Ammon's horn (tissue), 1 donor: ENCODE measurements at regions not wholly inside any gene's neighbourhood (a gene's known extent, or its start where the extent isn't known, plus 50 kb on each side); places are given as distances from the start of the nearest gene placed in this dataset.

ENCODE experiments used
- DNase-seq: peaks from one replicate; pipeline ENCODE4 v3.0.0-alpha.2; 2016; ENCODE audit warnings: low spot score

DNA sequence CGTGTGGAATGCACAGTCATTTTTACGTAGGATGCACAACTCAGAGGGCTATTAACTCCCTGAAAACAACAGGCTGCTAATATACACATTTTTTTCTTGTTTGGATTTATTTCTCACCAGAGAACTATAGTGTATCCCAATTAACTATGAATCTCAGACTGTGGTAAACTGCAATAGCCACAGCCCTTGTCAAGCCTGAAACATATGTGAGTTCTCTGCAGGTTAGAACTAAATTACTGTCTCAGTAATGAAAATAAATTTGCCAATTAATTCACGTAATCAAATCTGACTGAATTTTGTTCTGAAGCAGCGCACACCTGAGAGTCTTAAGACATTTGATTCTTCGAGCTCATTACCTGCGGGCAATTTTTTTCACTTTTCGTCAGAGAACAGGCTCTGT, 318.6 kb downstream of the PMP22 start:
- no peak for DNase-seq

DNA sequence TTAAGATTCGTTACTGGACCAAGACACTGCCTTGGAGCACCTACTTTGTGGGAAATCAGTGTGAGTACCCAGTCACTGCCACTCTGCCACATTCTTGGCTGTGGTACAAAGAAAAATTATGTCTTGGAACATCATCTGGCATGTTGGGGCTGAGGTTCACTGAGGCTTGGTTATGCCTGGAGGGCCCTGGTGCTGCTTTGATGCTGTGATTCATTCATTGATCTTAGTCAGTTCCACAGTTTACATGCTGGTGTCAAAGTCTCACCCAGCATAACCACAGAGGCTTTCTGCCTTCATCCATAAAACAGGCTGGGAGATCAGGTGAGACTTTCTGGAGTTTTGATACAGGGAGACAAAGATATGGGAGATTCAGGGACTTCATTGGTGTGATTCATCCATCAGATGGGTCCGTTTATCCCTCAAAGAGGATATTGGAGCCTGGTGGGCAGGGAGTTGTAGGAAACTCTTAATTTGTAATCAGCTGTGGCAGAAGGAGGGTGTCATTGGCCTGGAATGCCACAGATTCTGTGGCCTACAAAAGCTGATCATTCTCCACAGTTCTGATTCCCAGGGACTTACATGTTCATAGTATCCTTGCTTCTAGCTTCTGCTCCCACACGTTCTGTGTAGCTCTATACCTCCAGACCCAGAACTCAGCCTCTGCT, 322.5 kb downstream of the PMP22 start:
- no peak for DNase-seq

DNA sequence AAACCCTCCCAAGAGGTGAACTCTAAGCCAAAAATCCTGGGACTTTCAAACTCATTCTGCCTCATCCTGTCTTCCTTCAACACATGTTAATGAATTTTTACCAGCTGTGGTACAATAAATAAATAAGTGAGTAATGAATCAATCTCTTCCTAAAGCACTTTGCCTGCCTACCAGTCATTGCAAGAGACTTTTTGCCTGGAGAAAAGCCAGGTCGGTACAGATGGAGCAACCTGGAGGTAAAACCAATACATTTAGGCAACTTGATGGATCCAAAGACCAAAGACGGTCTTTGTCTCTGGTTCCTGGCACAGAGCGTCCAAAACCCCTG, 324.2 kb downstream of the PMP22 start:
- DNase-seq: no peak

DNA sequence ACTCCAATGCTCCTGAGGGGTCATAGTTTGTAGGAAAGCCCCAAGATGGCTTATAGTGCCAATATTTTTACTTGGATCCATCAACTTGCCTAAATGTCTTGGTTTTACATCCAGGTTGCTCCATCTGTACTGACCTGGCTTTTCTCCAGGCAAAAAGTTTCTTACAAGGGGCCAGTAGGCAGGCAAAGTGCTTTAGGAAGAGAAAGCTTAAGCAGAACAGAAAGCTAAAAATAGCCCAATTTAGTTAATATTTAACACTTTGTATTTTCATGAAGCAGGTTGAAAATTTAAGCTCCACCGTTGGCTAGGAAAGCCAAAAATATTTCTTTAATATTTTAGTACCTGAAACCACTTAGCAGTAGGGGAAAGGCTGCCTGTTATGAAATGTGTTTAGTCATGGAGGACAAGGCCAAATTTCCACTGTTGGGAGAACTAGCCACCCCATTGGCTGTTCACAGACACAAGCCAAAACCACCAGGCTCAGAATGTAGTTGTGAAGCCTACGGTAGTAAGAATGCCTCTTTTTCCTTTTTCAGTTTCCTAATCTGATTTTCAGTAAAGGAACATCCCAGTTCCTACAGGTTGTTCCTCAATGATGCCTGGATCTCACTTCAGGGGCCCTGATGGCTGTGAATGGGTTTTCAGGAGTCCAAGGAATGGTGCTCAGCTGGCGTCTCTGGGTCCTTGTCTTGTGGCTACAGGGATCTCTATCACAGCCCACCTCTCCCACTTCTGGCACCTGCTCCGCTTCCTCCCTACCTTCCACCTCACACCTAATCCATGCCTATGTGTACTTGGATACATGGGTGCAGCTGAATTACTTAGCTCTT, 324.8 kb downstream of the PMP22 start:
- no peak for DNase-seq

DNA sequence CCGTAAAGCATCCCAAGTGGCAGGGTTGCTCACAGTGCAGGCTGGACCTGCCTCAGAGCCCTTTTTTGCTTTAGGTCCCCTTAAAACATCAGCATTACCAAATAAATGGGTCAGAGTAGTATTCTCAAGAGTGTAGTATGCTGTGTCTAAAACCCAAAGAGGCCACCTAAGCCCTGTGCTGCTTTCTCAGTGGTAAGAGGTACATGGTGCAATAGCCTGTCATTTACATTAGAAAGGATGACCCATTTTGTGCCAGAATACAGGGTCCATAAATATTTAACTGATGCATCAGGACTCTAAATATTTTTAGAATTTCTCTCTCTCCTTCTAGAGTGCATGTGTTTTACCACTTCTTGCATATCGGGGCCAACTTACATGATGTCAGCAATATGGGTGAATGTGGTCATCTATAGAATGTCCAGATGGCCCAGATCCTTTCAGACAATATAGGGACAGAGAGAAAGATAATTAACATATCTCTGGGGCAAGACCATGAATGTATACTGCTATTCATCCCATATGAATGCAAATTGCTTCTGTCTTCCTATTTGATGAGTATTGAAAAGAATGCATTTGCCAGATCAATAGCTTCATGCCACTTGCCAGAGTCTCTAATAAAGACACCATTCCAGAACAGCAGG, 329.2 kb downstream of the PMP22 start:
- no peak for DNase-seq

DNA sequence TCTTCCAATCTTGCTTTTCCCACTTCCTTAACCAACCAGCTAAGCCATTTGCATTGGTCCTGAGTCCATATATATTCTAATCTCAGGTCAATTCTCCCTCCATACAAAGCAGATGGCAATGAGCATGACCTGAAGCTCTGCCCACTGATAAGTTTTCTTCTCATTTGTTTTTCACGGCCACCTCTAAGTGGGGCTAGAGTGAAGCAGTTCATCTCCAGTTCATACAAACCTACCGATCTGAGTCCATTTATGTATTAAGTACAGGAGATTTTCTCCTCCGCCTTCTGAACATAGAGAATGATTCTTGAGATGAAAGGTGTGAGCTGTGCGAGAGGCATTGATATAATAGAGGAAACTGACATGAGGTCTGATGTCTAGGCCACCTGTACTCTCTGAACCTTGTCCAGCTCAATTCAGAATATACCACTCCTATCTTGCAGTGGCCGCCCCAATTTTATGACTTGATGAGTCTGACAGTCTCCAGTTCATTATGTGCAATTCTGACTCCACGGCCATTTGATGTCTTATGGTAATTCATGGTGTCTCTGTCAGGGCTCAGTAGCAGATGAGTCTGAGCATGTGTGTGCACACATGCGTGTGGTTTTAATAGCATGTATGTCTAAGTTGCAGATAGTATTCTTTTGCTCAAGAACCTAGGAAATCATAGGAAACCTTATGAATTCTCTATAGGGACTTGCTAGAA, 329.8 kb downstream of the PMP22 start:
- no peak for DNase-seq

DNA sequence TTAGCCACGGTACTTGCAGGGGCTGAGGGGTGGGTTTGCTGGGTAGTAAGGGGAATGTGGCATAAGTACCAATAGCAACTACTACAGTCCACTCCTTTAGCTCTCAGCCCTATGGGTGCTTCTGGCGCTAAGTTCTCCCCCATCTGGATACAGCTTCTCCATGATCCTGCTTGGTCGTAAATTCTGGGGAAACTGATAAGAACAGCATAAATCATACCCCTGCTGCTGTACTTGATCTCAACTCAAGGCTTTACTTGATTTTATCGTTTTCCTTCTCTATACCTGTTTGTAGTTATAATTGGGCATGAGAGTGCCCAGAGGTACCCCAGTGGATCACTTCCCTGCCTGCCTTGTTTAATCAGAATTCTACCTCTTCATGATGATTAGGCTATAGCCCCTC, 331.4 kb downstream of the PMP22 start:
- DNase-seq: no peak

DNA sequence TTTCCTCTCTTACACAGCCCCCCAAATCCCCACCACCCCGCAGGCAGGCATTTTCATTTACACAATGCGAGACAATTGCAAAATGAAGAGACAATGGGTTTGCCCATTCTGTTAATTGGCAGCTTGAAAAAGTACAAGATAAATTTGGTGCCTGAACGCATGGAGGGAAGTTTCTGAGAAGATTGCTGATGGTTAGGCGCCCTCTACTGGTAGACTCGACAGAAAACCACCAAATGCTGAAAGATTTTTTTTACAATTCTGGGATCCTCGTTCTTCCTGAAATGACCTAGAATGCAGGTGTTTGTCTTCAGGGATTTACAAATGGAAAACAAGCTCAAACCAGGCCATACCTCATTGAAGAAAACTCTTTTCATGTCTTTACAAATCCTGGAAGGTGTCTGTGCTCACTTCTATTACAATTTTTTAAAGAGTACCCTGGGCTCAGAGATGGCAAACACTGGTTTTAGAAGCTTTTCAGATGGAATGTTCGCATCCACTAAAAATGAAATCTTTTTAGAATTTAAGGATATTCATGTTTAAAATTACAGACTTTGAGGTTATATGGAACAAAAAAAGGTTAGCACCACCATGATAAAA, 338.5 kb downstream of the PMP22 start:
- DNase-seq: peak; percentile 84

DNA sequence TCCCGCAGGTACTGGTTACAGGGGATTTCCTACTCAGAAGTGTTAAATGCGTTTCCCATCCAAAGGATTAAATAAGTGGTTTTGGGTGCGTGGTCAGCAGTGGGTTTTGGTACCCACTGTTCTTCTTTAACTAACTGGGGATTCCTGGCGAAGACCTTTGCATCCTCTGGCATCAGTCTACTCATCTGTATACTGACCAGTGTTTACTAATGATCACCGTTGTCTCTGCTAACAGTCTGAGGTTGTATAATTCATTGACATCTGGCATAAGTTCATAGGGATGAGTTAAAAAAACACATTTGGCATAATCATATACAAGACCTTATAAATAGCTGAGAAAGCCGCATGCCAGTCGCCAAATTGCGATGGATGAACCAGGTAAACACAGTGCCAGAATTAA, 339.1 kb downstream of the PMP22 start:
- no peak for DNase-seq

DNA sequence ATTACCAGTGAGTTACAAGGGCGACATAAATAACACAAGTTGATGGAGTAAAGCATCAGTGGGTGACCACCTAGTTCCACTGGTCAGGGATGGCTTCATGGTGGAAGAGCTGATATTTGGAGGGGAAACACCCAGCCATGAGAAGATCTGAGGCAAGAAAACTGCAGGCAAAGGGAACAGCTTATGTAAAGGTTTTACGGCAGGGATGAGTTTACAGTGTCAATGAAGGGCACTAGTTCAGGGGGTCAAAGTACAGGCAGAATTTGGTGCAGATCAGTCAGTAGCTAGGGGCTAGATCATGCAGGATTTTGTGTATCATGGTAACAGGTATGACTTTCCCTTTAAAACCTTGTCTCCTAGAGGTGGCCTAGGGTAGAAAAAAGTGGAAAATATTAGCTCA, 339.6 kb downstream of the PMP22 start:
- no peak for DNase-seq

DNA sequence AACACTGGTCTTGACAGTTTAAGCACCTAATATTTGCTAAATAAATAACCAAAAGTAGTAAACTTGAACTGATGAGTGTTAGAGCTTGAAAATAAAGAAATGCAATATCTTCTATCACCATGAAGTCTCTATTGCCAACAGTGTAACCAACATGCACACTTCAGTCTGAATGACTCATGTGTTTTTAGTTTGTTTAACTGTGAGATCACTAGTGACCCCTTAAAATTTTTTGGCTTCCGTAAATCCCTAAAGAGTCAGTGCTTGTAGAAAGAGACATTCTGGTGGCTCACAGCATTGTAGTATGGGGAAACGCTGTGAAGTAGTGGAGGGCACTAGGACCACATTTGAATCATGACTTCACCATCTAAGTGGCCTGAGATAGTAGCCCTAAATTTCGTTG, 341.1 kb downstream of the PMP22 start:
- no peak for DNase-seq

DNA sequence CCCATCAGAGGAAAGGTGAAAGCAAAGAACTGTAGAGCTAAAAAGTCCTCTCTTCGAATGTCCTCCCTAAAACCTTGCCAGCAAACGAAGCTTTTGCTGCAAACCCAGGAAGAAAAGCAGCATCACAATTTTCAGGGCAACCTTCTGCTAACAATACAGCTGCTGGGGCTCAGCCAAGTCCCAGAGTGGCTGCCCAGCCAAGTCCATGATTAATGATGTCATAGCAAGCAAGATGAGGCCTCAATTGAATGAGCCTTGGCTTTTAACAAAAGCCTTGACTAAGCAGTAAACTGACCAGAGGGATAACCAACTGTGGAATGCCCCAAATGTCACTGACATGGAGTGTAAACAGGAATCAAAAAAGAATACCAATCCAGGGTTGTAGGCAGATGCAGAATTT, 342.7 kb downstream of the PMP22 start:
- DNase-seq: peak; percentile 29

DNA sequence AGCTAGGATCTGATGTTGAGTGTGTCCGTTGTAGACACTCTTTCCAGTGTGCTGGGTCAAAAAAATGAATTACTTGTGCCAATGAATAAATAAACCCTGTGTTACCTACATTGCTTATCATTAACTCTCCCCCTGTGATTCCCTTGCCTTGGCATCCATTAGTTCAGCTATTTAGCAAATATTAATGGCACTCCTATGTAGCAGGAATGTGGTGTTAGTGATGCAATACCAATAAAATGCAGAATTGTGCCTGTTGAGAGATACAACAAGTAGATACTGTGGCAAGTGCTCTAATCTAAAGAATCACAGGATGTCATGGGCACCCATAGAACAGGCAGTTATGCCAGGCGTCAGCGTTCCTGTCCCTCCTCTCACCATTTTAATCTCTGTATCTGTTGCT, 343.2 kb downstream of the PMP22 start:
- DNase-seq: no peak

DNA sequence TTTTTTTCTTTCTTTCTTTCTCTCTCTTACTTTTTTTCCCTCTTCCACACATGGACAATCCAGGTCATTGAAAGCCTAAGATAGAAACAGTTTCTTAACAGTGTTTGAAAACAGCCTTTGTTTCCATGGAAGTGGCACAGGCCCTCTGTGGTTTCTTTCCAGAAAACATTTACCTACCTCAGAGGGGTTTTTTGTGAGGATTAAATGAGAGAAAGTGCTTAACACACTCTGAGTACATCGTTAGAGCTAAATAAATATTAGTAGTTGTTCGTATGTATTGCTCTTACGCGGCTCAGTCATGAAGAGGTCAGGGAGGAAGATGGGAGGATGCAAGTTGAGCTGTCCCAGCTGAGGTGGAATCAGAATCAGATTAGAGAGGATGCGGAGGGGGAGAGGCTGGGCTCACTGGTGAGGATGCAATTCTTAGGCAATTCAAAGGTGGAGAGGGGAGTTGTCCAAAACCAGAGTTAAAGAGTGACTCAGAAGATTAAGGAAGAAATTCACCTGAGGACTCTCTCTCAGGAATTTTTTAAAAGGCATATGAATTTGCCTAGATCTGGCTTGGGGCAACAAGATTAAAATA, 345.4 kb downstream of the PMP22 start:
- no peak for DNase-seq

DNA sequence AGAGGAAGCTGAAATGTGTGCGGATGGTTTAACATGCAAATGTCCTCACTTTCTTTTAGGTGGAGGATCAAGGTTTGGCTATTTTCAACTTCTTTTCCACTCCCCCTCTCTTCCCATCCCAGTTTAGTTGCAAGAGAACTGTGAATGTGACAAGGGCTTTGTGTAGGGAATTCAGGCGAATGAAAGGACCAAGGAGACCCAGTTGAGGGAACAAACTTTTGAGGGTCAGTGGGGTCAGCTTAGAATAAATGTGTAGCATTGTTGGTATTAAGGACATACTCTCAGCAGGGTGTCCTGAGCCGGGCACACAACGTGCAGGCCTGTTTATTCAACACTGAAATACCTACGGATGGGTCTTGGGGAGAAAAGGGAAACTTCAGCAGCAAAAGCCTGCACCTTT, 346.0 kb downstream of the PMP22 start:
- no peak for DNase-seq

DNA sequence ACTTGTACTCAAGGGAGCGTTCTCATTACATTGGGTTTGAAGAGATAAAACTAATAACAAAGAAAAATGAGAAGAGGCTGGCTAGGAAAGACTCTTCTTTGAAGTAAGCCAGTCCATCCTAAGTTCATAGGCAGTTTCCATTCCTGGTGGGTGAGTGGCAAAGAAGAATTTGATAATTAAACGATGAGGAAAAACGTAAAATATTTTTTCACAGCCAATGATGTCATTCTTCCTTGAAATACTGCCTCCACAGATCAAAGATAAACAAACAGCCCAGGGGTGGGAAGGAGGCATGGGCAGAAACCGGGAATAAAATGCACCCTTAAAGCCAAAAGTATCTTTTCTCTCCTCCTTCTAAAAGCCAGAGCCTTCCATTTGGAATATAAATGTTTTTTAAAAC, 346.6 kb downstream of the PMP22 start:
- DNase-seq: no peak

DNA sequence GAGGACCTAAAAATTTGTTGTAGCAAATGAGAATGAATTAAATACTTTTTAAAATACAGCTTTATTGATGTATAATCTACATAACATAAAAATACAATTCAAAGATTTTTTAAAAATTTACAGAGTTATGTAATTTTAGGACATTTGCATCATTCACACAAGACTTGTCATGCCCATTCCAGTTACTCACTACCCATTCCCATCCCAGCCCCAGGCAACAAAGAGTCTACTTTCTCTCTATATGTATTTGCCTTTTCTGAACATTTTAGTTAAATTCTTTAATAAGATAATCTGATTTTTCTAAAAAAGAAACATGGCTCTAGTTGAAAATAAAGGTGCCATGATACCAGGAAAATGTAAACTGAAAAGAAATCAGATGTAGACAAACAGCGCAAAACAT, 354.2 kb downstream of the PMP22 start:
- no peak for DNase-seq

DNA sequence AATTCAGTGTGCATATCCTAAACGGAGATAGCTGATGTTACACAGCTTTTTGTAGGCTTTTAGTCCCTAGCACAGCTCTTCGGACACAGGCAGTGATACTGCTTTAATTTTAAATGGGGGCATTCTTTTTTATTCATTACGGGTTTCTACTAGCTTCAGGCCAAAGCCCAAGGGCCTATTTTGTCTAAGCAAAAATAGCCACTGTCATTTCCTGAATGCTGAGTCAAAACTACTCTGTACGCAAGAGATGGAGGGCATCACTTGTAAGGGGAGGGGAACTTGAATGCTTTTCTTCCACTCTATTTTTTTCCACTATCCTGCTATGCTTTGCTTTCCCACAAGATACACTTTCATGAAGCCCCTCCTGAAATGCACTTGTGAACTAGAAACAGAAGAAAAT, 360.7 kb downstream of the PMP22 start:
- no peak for DNase-seq

DNA sequence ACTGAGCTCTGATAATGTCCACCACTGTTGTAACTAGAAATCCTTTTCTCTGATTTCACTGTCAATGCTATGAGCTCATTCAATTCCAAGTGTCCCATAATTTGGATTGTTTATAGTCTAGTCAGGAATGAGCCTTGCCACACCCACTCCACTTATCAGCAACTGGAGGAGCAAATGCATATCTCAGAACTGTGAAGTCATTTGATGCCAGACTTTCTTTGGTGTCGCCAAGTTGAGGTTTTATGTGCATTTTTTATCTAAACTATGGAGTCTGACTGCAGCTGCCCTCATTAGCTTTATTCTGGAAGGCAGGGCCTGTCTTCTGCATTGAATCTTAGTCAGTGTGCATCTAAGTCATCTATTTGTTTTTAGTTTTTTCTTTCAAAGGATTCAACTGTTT, 361.3 kb downstream of the PMP22 start:
- no peak for DNase-seq

DNA sequence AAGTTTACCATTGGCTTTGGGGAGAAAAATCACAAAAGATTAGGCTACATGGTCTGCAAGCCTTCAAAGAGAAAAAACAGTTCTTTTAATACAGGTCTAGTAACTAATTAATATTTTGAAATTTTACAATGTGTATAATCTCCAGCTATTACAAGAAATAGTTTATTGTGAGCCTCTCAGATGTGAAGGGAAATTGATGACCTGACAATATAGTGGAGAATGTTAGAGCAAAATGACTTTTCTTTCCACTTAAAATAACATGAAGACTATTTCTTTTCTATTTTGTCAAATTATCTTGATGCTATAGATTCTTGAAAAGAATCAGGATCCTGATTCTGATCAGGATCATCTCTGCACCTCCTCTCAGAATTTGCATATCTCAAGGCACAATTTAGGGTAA, 362.3 kb downstream of the PMP22 start:
- no peak for DNase-seq

DNA sequence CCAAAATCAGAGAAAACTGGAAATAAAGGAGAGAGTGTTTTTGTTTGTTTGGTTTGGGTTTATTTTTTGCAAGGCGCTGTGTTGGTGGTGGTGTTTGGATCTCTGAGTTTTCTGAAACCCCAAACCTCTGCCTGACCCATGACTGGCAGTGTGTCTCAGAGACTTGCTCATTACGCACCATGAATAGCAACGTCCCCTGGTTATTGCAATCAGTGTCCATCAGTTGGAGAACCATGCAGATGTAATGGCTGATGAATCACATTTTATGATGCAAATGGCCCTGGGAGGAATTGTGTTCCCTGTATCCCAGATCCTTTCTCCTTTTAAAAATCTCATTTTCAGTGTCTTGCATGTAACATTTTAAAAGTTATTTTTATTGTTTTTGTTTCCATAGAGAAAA, 362.8 kb downstream of the PMP22 start:
- no peak for DNase-seq

DNA sequence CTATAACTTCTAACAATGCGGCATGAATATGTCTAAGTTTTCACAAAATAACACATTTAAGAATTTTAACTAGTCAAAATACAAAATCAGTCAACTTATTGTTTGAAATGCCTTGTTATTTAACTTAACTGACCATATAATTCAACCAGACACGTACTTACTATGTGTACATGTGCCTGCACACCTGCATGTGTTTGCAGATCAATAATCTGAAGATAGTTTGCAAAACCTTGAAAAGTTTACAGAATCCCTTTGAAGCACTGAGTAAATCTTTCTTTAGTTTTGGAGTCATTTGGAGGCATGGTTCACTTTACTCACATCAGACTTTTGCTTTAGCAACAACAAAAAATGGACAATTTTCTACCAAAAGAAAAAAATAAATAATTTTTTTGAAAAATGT, 363.8 kb downstream of the PMP22 start:
- DNase-seq: no peak
